Fibroblast of the aortic adventitia (primary cell): ENCODE measurements at regions not wholly inside any gene's neighbourhood (a gene's known extent, or its start where the extent isn't known, plus 50 kb on each side); places are given as distances from the start of the nearest gene placed in this dataset.

Source experiments
- DNase-seq: peaks from one replicate; pipeline ENCODE4 v3.0.0-alpha.2; 2010; ENCODE audit warnings: low read depth
- H3K4me3 ChIP-seq: 2 replicates; pipeline ENCODE4 v1.5.1; 2011; ENCODE audit warnings: low read depth, mild to moderate bottlenecking, control low read depth, low read length, moderate library complexity
- TF ChIP-seq, protein P1 (sequence below): IDR thresholded peaks from 2 replicates; pipeline ENCODE4 v1.5.1; 2011; ENCODE audit warnings: mild to moderate bottlenecking, low read length, control low read depth, inconsistent platforms; ENCODE audit not compliant: insufficient read depth

DNA sequence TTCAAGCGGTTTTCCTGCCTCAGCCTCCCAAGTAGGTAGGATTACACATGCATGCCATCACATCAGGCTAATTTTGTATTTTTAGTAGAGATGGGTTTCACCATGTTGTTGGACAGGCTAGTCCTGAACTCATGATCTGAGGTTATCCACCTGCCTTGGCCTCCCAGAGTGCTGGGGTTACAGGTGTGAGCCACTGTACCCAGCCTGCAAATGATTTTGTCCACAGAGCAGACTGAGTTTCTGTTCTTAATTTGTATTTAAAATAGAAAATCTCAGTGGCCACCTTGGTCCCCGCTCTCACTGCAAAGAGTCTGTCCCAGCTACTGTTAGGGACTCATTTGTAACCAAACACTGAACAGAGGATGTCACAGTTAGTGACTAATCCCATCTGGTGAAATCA is 415.7 kb upstream of the RBFOX1 start:
- TF ChIP-seq, protein P1, sequence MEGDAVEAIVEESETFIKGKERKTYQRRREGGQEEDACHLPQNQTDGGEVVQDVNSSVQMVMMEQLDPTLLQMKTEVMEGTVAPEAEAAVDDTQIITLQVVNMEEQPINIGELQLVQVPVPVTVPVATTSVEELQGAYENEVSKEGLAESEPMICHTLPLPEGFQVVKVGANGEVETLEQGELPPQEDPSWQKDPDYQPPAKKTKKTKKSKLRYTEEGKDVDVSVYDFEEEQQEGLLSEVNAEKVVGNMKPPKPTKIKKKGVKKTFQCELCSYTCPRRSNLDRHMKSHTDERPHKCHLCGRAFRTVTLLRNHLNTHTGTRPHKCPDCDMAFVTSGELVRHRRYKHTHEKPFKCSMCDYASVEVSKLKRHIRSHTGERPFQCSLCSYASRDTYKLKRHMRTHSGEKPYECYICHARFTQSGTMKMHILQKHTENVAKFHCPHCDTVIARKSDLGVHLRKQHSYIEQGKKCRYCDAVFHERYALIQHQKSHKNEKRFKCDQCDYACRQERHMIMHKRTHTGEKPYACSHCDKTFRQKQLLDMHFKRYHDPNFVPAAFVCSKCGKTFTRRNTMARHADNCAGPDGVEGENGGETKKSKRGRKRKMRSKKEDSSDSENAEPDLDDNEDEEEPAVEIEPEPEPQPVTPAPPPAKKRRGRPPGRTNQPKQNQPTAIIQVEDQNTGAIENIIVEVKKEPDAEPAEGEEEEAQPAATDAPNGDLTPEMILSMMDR: no peak

GRCh38 chr16:6913566-6913965 is 419.1 kb upstream of the RBFOX1 start:
- TF ChIP-seq, protein P1: no peak
- no peak overlapping the region for H3K4me3 ChIP-seq
- no peak for DNase-seq

More for the DNA sequence above, 415.7 kb upstream of the RBFOX1 start:
- no peak overlapping the region for H3K4me3 ChIP-seq
- no peak for DNase-seq

GRCh38 chr16:6910301-6910700 is 422.3 kb upstream of the RBFOX1 start:
- TF ChIP-seq, protein P1: no peak
- no peak overlapping the region for H3K4me3 ChIP-seq
- no peak for DNase-seq

- DNase-seq: no peak
- H3K4me3 ChIP-seq: no peak overlapping the region
- TF ChIP-seq, protein P1: no peak
Measured at GRCh38 chr16:6905601-6906000, 427.0 kb upstream of the RBFOX1 start.

- DNase-seq: no peak
- H3K4me3 ChIP-seq: no peak overlapping the region
- TF ChIP-seq, protein P1: no peak
Measured at GRCh38 chr16:6903671-6904070, 429.0 kb upstream of the RBFOX1 start.

DNA sequence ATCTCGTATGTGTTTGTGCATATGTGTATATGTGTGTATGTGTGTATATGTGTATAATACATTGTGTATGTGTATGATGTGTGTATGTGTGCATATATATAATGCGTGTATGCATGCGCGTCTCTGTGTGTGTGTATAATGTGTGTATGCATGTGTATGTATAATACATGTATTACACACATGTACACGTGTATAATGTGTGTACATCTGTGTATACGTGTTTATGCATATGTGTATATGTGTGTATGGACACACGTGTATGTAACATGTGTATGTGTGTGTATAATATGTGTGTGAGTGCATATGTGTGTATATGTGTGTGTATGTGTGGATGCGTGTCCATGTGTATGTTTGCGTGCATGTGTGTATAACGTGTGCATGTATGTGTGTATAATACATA is 433.7 kb upstream of the RBFOX1 start:
- no peak for DNase-seq
- H3K4me3 ChIP-seq: no peak overlapping the region
- TF ChIP-seq, protein P1: no peak

GRCh38 chr16:6897876-6898485 is 434.7 kb upstream of the RBFOX1 start:
- DNase-seq: no peak
- TF ChIP-seq, protein P1: no peak
- no peak overlapping the region for H3K4me3 ChIP-seq
